ENCODE measurements at regions not wholly inside any gene's neighbourhood (a gene's known extent, or its start where the extent isn't known, plus 50 kb on each side); places are given as distances from the start of the nearest gene placed in this dataset.
"Not testable (repeated sequence)": the region's sequence is repeated elsewhere in the genome, so short reads cannot be mapped to it uniquely, and the experiment has no call there.

DNA sequence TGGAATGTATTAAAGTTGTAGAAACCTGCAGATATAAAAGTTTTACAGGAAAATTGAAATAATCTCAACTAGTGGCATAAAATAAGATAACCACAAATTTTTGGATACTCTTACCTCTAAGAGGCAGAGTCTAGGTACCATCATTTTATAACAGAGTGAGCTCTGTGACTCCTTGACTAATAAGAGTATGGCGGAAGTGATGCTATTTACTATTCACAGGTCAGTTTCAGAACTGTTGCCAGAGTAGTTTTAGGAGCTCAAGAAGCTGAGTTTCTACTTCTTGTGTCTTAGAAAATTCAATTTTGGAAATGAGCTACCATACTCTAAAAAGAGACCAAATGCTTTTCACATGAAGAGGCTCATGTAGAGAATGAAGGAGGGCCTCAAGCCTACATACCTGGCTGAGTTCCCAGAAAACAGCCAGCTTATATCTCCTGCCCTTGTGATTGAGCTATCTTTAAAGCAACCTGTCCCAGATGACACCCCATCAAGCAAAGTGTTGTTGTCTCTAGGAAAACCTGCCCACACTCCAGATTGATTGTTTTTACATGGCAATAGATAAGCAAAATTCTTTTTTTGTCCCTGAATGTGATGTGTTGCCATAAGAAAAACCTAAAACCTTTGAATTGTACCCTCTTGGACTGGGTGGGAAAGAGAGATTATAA, 712.8 kb upstream of the CNTN5 start:
- intact Hi-C loops (cut with micrococcal nuclease) (no loop called here), dilution Hi-C loops (cut with MboI; ENCODE audit: extremely low pct_ligation_motif_present, low sequenced_read_pairs) (no loop called here)
- Histone ChIP-seq H3K27ac (ENCODE audit: insufficient read depth, low read depth, low read length) (no peak overlapping the region), H3K9me3 (replicated peaks; ENCODE audit: control insufficient read depth, insufficient read depth, low read length) (no peaks in the 10 kb centered on the region), H3K9me1 (replicated peaks; ENCODE audit: control insufficient read depth, extremely low read depth, insufficient read depth, low read length) (no peaks in the 10 kb centered on the region), H3K79me2 (ENCODE audit: control insufficient read depth, insufficient read depth, low read length) (no peaks in the 10 kb centered on the region), H3K4me2 (ENCODE audit: insufficient read depth, low read length) (no peak overlapping the region), H2AFZ (ENCODE audit: low read depth, low read length) (no peak overlapping the region), H3K27me3 (ENCODE audit: control insufficient read depth in 2 of 2, insufficient read depth in 2 of 2, low read length in 2 of 2) (no peaks in the 10 kb centered on the region), H3K36me3 (ENCODE audit: control insufficient read depth in 2 of 2, extremely low read depth in 1 of 2, insufficient read depth in 2 of 2, low read length in 2 of 2) (no peaks in the 10 kb centered on the region), H3K4me3 (replicated peaks in 1 of 3; ENCODE audit: insufficient read depth in 1 of 3, low read depth in 1 of 3, low read length in 3 of 3) (no peak overlapping the region), H3K4me1 (ENCODE audit: control insufficient read depth, extremely low read depth, insufficient read depth, low read length) (no peaks in the 10 kb centered on the region), H3K9ac (replicated peaks; ENCODE audit: extremely low read depth, insufficient read depth, low read length) (no peak overlapping the region), H4K20me1 (replicated peaks; ENCODE audit: control insufficient read depth, extremely low read depth, insufficient read depth, low read length) (no peaks in the 10 kb centered on the region)
- ChIA-PET CTCF (no interaction called here), POLR2A (no interaction called here)
- TF ChIP-seq MYC (IDR thresholded peaks at IDR 0.05; ENCODE audit: low read depth, low read length) (no peak), FOS (IDR thresholded peaks at IDR 0.05; ENCODE audit: borderline replicate concordance, insufficient read depth, low read length) (no peak), MAX (IDR thresholded peaks at IDR 0.05; ENCODE audit: insufficient read depth, insufficient read length) (no peak), GATA2 (IDR thresholded peaks at IDR 0.05; ENCODE audit: insufficient read depth, insufficient read length, low read depth, low read length) (no peak), JUN (IDR thresholded peaks at IDR 0.05; ENCODE audit: borderline replicate concordance, insufficient read depth, insufficient read length, low read depth) (no peak), POLR2A (IDR thresholded peaks at IDR 0.05; ENCODE audit: low read depth, low read length) (no peak), POLR2AphosphoS5 (IDR thresholded peaks at IDR 0.05; ENCODE audit: insufficient read depth, low read depth, low read length) (no peak), EZH2 (IDR thresholded peaks at IDR 0.05; ENCODE audit: borderline replicate concordance, low read depth, low read length, severe bottlenecking) (no peak)
- TF ChIP-seq, protein P1, sequence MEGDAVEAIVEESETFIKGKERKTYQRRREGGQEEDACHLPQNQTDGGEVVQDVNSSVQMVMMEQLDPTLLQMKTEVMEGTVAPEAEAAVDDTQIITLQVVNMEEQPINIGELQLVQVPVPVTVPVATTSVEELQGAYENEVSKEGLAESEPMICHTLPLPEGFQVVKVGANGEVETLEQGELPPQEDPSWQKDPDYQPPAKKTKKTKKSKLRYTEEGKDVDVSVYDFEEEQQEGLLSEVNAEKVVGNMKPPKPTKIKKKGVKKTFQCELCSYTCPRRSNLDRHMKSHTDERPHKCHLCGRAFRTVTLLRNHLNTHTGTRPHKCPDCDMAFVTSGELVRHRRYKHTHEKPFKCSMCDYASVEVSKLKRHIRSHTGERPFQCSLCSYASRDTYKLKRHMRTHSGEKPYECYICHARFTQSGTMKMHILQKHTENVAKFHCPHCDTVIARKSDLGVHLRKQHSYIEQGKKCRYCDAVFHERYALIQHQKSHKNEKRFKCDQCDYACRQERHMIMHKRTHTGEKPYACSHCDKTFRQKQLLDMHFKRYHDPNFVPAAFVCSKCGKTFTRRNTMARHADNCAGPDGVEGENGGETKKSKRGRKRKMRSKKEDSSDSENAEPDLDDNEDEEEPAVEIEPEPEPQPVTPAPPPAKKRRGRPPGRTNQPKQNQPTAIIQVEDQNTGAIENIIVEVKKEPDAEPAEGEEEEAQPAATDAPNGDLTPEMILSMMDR (IDR thresholded peaks at IDR 0.05; ENCODE audit: extremely low read depth in 1 of 2, insufficient read depth in 1 of 2, low read depth in 1 of 2, low read length in 2 of 2), result no peak
- DNase-seq (ENCODE audit: low read depth, low spot score), result no peak
- no TSS peak for BruUV-seq (replicated peaks)
- no peak for FAIRE-seq

- H3K36me3 ChIP-seq (ENCODE audit: control insufficient read depth in 2 of 2, extremely low read depth in 1 of 2, insufficient read depth in 2 of 2, low read length in 2 of 2); H3K9me3 ChIP-seq (replicated peaks; ENCODE audit: control insufficient read depth, insufficient read depth, low read length); H4K20me1 ChIP-seq (replicated peaks; ENCODE audit: control insufficient read depth, extremely low read depth, insufficient read depth, low read length); H2AFZ ChIP-seq (ENCODE audit: low read depth, low read length); H3K27me3 ChIP-seq (ENCODE audit: control insufficient read depth in 2 of 2, insufficient read depth in 2 of 2, low read length in 2 of 2); DNase-seq (ENCODE audit: low read depth, low spot score); CTCF ChIA-PET; H3K27ac ChIP-seq (ENCODE audit: insufficient read depth, low read depth, low read length); H3K4me2 ChIP-seq (ENCODE audit: insufficient read depth, low read length); H3K79me2 ChIP-seq (ENCODE audit: control insufficient read depth, insufficient read depth, low read length); H3K9ac ChIP-seq (replicated peaks; ENCODE audit: extremely low read depth, insufficient read depth, low read length); H3K9me1 ChIP-seq (replicated peaks; ENCODE audit: control insufficient read depth, extremely low read depth, insufficient read depth, low read length); H3K4me3 ChIP-seq (replicated peaks in 1 of 3; ENCODE audit: insufficient read depth in 1 of 3, low read depth in 1 of 3, low read length in 3 of 3); intact Hi-C loops (cut with micrococcal nuclease); FAIRE-seq; H3K4me1 ChIP-seq (ENCODE audit: control insufficient read depth, extremely low read depth, insufficient read depth, low read length); POLR2A ChIA-PET; dilution Hi-C loops (cut with MboI; ENCODE audit: extremely low pct_ligation_motif_present, low sequenced_read_pairs); BruUV-seq (replicated peaks): not testable (repeated sequence)
Measured at GRCh38 chr11:98330306-98330705, 690.4 kb upstream of the CNTN5 start.

Data from endothelial cell of umbilical vein (primary cell).